ENCODE measurements at regions not wholly inside any gene's neighbourhood (a gene's known extent, or its start where the extent isn't known, plus 50 kb on each side); places are given as distances from the start of the nearest gene placed in this dataset.
A peak's percentile ranks its signal among the peaks of the same experiment; 100 is the strongest.

DNA sequence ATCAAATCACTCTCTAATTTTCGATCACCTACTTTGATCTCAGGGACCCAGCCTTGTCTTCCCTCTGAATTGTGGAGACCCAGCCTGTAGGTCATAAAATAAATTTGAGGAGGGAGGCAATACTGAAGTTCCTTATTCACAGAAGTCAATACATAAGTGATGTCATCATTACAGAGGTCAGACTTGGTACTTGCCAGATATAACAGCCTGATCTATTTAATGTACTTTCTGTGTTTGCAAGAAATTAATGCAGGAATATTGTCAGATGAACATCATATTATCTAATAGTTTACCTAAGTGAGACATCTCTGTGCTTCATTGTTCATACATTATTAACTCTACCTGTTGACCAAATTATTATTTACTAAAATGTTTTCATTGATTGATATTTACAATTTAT lies 105.6 kb downstream of the GPAM start:
- intact Hi-C loops (cut with DNase I), result no loop called here

GRCh38 chr10:112080231-112080630 lies 103.3 kb downstream of the GPAM start:
- no peak for DNase-seq
- intact Hi-C loops (cut with DNase I), result no loop called here

More for the DNA sequence above, 105.6 kb downstream of the GPAM start:
- DNase-seq, result no peak

- intact Hi-C loops (cut with DNase I), result no loop called here
- DNase-seq, result peak in 1 of 10 donors; percentile 8
Observed at GRCh38 chr10:112082120-112082519, 101.4 kb downstream of the GPAM start.

DNA sequence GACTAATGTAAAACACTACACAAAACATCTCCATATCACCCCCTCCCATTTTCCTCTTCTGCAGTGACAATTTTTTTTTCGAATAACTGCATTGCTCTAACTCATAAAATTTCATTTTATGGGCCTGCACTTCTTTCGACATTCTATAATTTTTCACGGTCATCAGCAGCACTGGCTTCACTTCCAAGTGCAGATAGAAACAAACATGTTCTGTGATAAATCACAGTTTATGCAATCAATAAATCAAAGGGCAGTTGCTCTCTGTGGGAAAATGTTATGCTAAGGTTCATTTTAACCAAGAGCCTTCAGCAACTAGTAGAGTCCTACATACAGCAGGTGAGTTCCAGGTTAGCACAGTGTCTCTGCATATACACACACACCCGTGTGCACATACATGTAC lies 100.1 kb downstream of the GPAM start:
- no peak for DNase-seq

GRCh38 chr10:112087953-112088456 lies 95.6 kb downstream of the GPAM start:
- no peak for DNase-seq
- intact Hi-C loops (cut with DNase I), result no loop called here

More for the DNA sequence above, 100.1 kb downstream of the GPAM start:
- intact Hi-C loops (cut with DNase I), result no loop called here

DNA sequence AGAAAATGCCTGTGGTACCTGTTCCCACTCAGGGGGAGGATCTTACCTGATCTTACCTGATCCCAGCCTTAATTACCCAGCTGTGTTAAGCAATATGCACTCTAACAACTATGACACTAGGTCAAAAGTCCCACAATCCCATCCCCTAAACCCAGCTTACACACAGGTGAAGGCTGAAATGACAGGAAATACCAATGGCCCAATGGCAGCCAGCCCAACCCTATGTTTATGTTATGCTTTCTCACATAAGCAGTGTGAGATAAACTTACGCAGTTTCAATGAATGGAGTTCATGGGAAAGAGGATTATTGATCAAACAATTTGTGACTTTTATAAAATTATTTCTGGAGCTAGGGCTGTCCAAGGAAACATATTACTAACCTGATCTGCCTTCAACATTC lies 91.9 kb downstream of the GPAM start:
- intact Hi-C loops (cut with DNase I), result no loop called here
- no peak for DNase-seq

- no peak for DNase-seq
- intact Hi-C loops (cut with DNase I), result no loop called here
Observed at GRCh38 chr10:112092519-112092918, 91.0 kb downstream of the GPAM start.

- intact Hi-C loops (cut with DNase I), result no loop called here
- DNase-seq, result no peak
Observed at GRCh38 chr10:112094984-112095383, 88.6 kb downstream of the GPAM start.

DNA sequence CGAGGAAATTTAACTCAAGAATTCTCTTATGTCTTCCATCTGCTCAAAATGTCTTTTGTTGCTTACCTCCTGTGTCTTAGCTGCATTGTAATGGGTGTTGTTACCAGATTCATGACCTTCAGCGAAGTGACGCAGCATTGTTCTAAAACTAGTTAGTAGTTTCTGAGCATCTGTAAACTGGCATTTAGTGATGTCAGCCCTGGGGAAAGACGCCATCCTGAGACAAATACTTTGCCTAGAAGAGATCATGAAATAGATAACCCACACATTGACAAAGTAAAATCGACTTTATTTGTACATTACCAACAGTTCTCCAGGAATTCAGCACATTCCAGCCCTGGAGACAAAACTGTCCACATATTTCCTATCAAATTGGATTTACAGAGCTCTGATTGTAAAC lies 87.8 kb downstream of the GPAM start:
- DNase-seq, result no peak
- intact Hi-C loops (cut with DNase I), result no loop called here

DNA sequence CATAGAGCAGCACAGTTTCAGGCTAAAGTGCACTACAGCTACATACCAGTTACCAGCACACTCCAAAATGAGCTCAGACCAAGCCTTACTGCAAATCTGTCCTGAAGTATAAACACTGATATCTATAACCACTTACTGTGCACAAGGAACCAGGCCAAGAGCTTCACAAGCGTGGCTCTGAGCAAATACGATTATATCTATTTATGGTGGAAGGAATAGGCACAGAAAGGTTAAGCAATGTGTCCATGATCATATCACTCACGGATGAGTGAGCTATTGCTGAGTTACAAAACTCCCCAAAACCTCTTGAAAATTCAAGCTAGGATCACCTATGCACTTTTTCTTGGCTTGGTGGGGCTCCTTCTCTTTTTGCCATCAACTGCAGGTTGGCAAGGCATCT lies 84.9 kb downstream of the GPAM start:
- DNase-seq, result no peak

More for the DNA sequence above, 84.9 kb downstream of the GPAM start:
- intact Hi-C loops (cut with DNase I), result no loop called here

Data from posterior cingulate gyrus (tissue), 11 donors.